ENCODE measurements at regions not wholly inside any gene's neighbourhood (a gene's known extent, or its start where the extent isn't known, plus 50 kb on each side); places are given as distances from the start of the nearest gene placed in this dataset.

DNA sequence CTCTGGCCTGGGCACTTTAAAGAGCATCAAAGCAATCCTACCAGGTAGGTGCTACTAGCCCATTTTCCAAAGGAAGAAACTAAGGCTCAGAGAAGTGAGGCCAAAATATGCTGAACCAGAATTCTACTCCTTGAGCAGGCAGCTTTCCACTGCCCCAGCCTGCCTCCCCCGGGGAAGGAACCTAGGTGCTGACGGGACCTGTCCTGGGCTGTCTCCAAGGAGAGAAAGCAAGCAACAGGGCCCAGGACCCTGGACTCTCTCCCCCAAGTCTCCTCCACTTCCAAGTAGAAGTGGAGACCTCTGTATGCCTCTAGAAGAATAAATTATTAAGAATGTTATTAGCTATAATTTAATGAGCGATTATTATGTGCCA, 159.5 kb downstream of the MRPL14 start:
- no peak overlapping the region for H3K4ac ChIP-seq (ENCODE audit: low read length)
- no peak overlapping the region for H3K18ac ChIP-seq (ENCODE audit: low read length)
- no peak overlapping the region for H4K8ac ChIP-seq (ENCODE audit: low read depth, low read length)
- no peaks in the 10 kb centered on the region for H3K9me3 ChIP-seq (replicated peaks in 1 of 2; ENCODE audit: control insufficient read depth in 2 of 2, insufficient read depth in 1 of 2, low read depth in 1 of 2, low read length in 2 of 2)
- H2BK120ac ChIP-seq (ENCODE audit: low read depth, low read length), result no peak overlapping the region
- no peak overlapping the region for H3K14ac ChIP-seq (ENCODE audit: low read length)
- no peak overlapping the region for H2BK12ac ChIP-seq (ENCODE audit: low read length)
- H3K27me3 ChIP-seq (ENCODE audit: control insufficient read depth in 3 of 3, insufficient read depth in 3 of 3, low read depth in 1 of 3, low read length in 3 of 3), result no peaks in the 10 kb centered on the region
- no peak overlapping the region for H3K9ac ChIP-seq (ENCODE audit: low read depth, low read length, poor library complexity)
- H3K27ac ChIP-seq (replicated peaks; ENCODE audit: low read length), result no peak overlapping the region
- H3K4me2 ChIP-seq (ENCODE audit: insufficient read depth, low read length, poor library complexity, severe bottlenecking), result no peak overlapping the region
- no peak overlapping the region for H2BK5ac ChIP-seq (ENCODE audit: low read length)
- H2AFZ ChIP-seq (ENCODE audit: low read length), result no peak overlapping the region
- no peak overlapping the region for H3K23ac ChIP-seq (ENCODE audit: low read depth, low read length, poor library complexity)
- no peak overlapping the region for H2BK15ac ChIP-seq (ENCODE audit: low read length)
- peaks cover 12 to 22% of the 10 kb centered on the region in 2 donors for H3K4me1 ChIP-seq (ENCODE audit: control insufficient read depth in 2 of 2, insufficient read depth in 1 of 2, low read depth in 1 of 2, low read length in 2 of 2)
- DNase-seq (ENCODE audit: low spot score), result no peak
- H3K4me3 ChIP-seq (ENCODE audit: low read length in 2 of 2), result no peak overlapping the region
- WGBS, 2 donors (ENCODE audit: extremely low coverage in 2 of 2, insufficient read length in 2 of 2, insufficient replicate concordance in 1 of 2), result no CpG with 5 or more reads among the region's 3 CpGs
- no peak overlapping the region for H2AK5ac ChIP-seq (ENCODE audit: low read depth, low read length)
- H3K79me1 ChIP-seq (ENCODE audit: low read depth, low read length), result no peaks in the 10 kb centered on the region
- no peak overlapping the region for H4K91ac ChIP-seq (ENCODE audit: low read depth, low read length, poor library complexity)
- no peaks in the 10 kb centered on the region for H3K36me3 ChIP-seq (replicated peaks in 1 of 2; ENCODE audit: control insufficient read depth in 2 of 2, insufficient read depth in 2 of 2, low read length in 2 of 2)

- Histone ChIP-seq H2AK5ac (ENCODE audit: low read depth, low read length) (peak overlapping the region; percentile 23), H3K23ac (ENCODE audit: low read depth, low read length, poor library complexity) (no peak overlapping the region), H3K4me3 (ENCODE audit: low read length in 2 of 2) (no peak overlapping the region), H4K91ac (ENCODE audit: low read depth, low read length, poor library complexity) (no peak overlapping the region), H4K8ac (ENCODE audit: low read depth, low read length) (no peak overlapping the region), H3K4ac (ENCODE audit: low read length) (no peak overlapping the region), H2AFZ (ENCODE audit: low read length) (no peak overlapping the region), H3K36me3 (replicated peaks in 1 of 2; ENCODE audit: control insufficient read depth in 2 of 2, insufficient read depth in 2 of 2, low read length in 2 of 2) (no peaks in the 10 kb centered on the region), H3K27me3 (ENCODE audit: control insufficient read depth in 3 of 3, insufficient read depth in 3 of 3, low read depth in 1 of 3, low read length in 3 of 3) (no peaks in the 10 kb centered on the region), H3K14ac (ENCODE audit: low read length) (no peak overlapping the region), H2BK15ac (ENCODE audit: low read length) (no peak overlapping the region), H3K9ac (ENCODE audit: low read depth, low read length, poor library complexity) (no peak overlapping the region), H3K4me1 (ENCODE audit: control insufficient read depth in 2 of 2, insufficient read depth in 1 of 2, low read depth in 1 of 2, low read length in 2 of 2) (peaks cover 12 to 22% of the 10 kb centered on the region in 2 donors), H2BK120ac (ENCODE audit: low read depth, low read length) (no peak overlapping the region), H2BK12ac (ENCODE audit: low read length) (no peak overlapping the region), H3K27ac (replicated peaks; ENCODE audit: low read length) (no peak overlapping the region), H3K18ac (ENCODE audit: low read length) (no peak overlapping the region), H2BK5ac (ENCODE audit: low read length) (no peak overlapping the region), H3K9me3 (replicated peaks in 1 of 2; ENCODE audit: control insufficient read depth in 2 of 2, insufficient read depth in 1 of 2, low read depth in 1 of 2, low read length in 2 of 2) (no peaks in the 10 kb centered on the region), H3K79me1 (ENCODE audit: low read depth, low read length) (no peaks in the 10 kb centered on the region), H3K4me2 (ENCODE audit: insufficient read depth, low read length, poor library complexity, severe bottlenecking) (no peak overlapping the region)
- WGBS, 2 donors (ENCODE audit: extremely low coverage in 2 of 2, insufficient read length in 2 of 2, insufficient replicate concordance in 1 of 2), result no CpG with 5 or more reads among the region's 10 CpGs
- no peak for DNase-seq (ENCODE audit: low spot score)
Observed at GRCh38 chr6:43966853-43967718, 160.2 kb downstream of the MRPL14 start.

- H3K27ac ChIP-seq (replicated peaks; ENCODE audit: low read length), result no peak overlapping the region
- H3K14ac ChIP-seq (ENCODE audit: low read length), result no peak overlapping the region
- no peaks in the 10 kb centered on the region for H3K79me1 ChIP-seq (ENCODE audit: low read depth, low read length)
- no peak overlapping the region for H3K23ac ChIP-seq (ENCODE audit: low read depth, low read length, poor library complexity)
- H3K18ac ChIP-seq (ENCODE audit: low read length), result no peak overlapping the region
- no peaks in the 10 kb centered on the region for H3K27me3 ChIP-seq (ENCODE audit: control insufficient read depth in 3 of 3, insufficient read depth in 3 of 3, low read depth in 1 of 3, low read length in 3 of 3)
- peaks cover 12 to 22% of the 10 kb centered on the region in 2 donors for H3K4me1 ChIP-seq (ENCODE audit: control insufficient read depth in 2 of 2, insufficient read depth in 1 of 2, low read depth in 1 of 2, low read length in 2 of 2)
- H3K4me2 ChIP-seq (ENCODE audit: insufficient read depth, low read length, poor library complexity, severe bottlenecking), result no peak overlapping the region
- peak overlapping the region; percentile 67 for H2AK5ac ChIP-seq (ENCODE audit: low read depth, low read length)
- no peak for DNase-seq (ENCODE audit: low spot score)
- no peak overlapping the region for H2BK120ac ChIP-seq (ENCODE audit: low read depth, low read length)
- no peak overlapping the region for H2BK12ac ChIP-seq (ENCODE audit: low read length)
- H3K9ac ChIP-seq (ENCODE audit: low read depth, low read length, poor library complexity), result no peak overlapping the region
- no peak overlapping the region for H2BK15ac ChIP-seq (ENCODE audit: low read length)
- H3K4ac ChIP-seq (ENCODE audit: low read length), result no peak overlapping the region
- no peaks in the 10 kb centered on the region for H3K9me3 ChIP-seq (replicated peaks in 1 of 2; ENCODE audit: control insufficient read depth in 2 of 2, insufficient read depth in 1 of 2, low read depth in 1 of 2, low read length in 2 of 2)
- no peak overlapping the region for H4K91ac ChIP-seq (ENCODE audit: low read depth, low read length, poor library complexity)
- H3K36me3 ChIP-seq (replicated peaks in 1 of 2; ENCODE audit: control insufficient read depth in 2 of 2, insufficient read depth in 2 of 2, low read length in 2 of 2), result no peaks in the 10 kb centered on the region
- H2BK5ac ChIP-seq (ENCODE audit: low read length), result no peak overlapping the region
- H4K8ac ChIP-seq (ENCODE audit: low read depth, low read length), result no peak overlapping the region
- no peak overlapping the region for H3K4me3 ChIP-seq (ENCODE audit: low read length in 2 of 2)
- H2AFZ ChIP-seq (ENCODE audit: low read length), result no peak overlapping the region
Observed at GRCh38 chr6:43966374-43966658, 160.9 kb downstream of the MRPL14 start.

GRCh38 chr6:43965628-43966373, 161.5 kb downstream of the MRPL14 start:
- Histone ChIP-seq H3K27me3 (ENCODE audit: control insufficient read depth in 3 of 3, insufficient read depth in 3 of 3, low read depth in 1 of 3, low read length in 3 of 3) (no peaks in the 10 kb centered on the region), H3K36me3 (replicated peaks in 1 of 2; ENCODE audit: control insufficient read depth in 2 of 2, insufficient read depth in 2 of 2, low read length in 2 of 2) (no peaks in the 10 kb centered on the region), H2BK12ac (ENCODE audit: low read length) (no peak overlapping the region), H4K91ac (ENCODE audit: low read depth, low read length, poor library complexity) (no peak overlapping the region), H3K4ac (ENCODE audit: low read length) (no peak overlapping the region), H3K23ac (ENCODE audit: low read depth, low read length, poor library complexity) (no peak overlapping the region), H3K79me1 (ENCODE audit: low read depth, low read length) (no peaks in the 10 kb centered on the region), H3K9ac (ENCODE audit: low read depth, low read length, poor library complexity) (peak overlapping the region; percentile 7), H3K4me3 (ENCODE audit: low read length in 2 of 2) (no peak overlapping the region), H3K14ac (ENCODE audit: low read length) (no peak overlapping the region), H2AK5ac (ENCODE audit: low read depth, low read length) (peak overlapping the region; percentile 67), H3K18ac (ENCODE audit: low read length) (no peak overlapping the region), H2AFZ (ENCODE audit: low read length) (peak overlapping the region; percentile 31), H2BK15ac (ENCODE audit: low read length) (no peak overlapping the region), H4K8ac (ENCODE audit: low read depth, low read length) (no peak overlapping the region), H3K9me3 (replicated peaks in 1 of 2; ENCODE audit: control insufficient read depth in 2 of 2, insufficient read depth in 1 of 2, low read depth in 1 of 2, low read length in 2 of 2) (no peaks in the 10 kb centered on the region), H2BK5ac (ENCODE audit: low read length) (no peak overlapping the region), H3K27ac (replicated peaks; ENCODE audit: low read length) (no peak overlapping the region), H2BK120ac (ENCODE audit: low read depth, low read length) (no peak overlapping the region), H3K4me2 (ENCODE audit: insufficient read depth, low read length, poor library complexity, severe bottlenecking) (no peak overlapping the region), H3K4me1 (ENCODE audit: control insufficient read depth in 2 of 2, insufficient read depth in 1 of 2, low read depth in 1 of 2, low read length in 2 of 2) (peaks cover 12 to 22% of the 10 kb centered on the region in 2 donors)
- no CpG with 5 or more reads among the region's 3 CpGs for WGBS, 2 donors (ENCODE audit: extremely low coverage in 2 of 2, insufficient read length in 2 of 2, insufficient replicate concordance in 1 of 2)
- DNase-seq (ENCODE audit: low spot score), result no peak

Data from neuronal stem cell (in vitro differentiated cells).